ENCODE measurements at regions not wholly inside any gene's neighbourhood (a gene's known extent, or its start where the extent isn't known, plus 50 kb on each side); places are given as distances from the start of the nearest gene placed in this dataset.

GRCh38 chr11:45726493-45727054 is 61.2 kb upstream of the CHST1 start (continued):
- TF ChIP-seq ZBTB33 (IDR thresholded peaks at IDR 0.05) = no peak
- no peak for TF ChIP-seq HNF4G (IDR thresholded peaks at IDR 0.05)
- TF ChIP-seq JUND (IDR thresholded peaks at IDR 0.05) = no peak
- no peak for TF ChIP-seq TAF1 (conservative IDR thresholded peaks at IDR 0.05)

- Histone ChIP-seq H3K9me3 (ENCODE audit: control insufficient read depth in 4 of 4, low read length in 3 of 4) (no peaks in the 10 kb centered on the region), H3K27ac (ENCODE audit: low read depth in 1 of 2, low read length in 2 of 2) (no peak overlapping the region), H3K4me3 (ENCODE audit: low read depth in 1 of 3, low read length in 3 of 3) (no peak overlapping the region), H3K4me1 (ENCODE audit: control insufficient read depth in 4 of 4, insufficient read depth in 4 of 4, low read length in 3 of 4) (no peaks in the 10 kb centered on the region), H3K36me3 (ENCODE audit: control insufficient read depth in 4 of 4, insufficient read depth in 3 of 4, low read depth in 1 of 4, low read length in 3 of 4) (no peaks in the 10 kb centered on the region), H3K9ac (ENCODE audit: low read depth in 1 of 2, low read length in 2 of 2) (no peak overlapping the region), H3K27me3 (ENCODE audit: control insufficient read depth in 4 of 4, insufficient read depth in 4 of 4, low read length in 3 of 4) (no peaks in the 10 kb centered on the region)
- no peak for DNase-seq (ENCODE audit: low spot score)
- 66% methylated on average over 6 of the region's 6 CpGs for WGBS
- TF ChIP-seq FOXA1 (IDR thresholded peaks at IDR 0.05) = no peak
- no peak for TF ChIP-seq TAF1 (conservative IDR thresholded peaks at IDR 0.05)
- no peak for TF ChIP-seq GABPA (IDR thresholded peaks at IDR 0.05 in 1 of 2, conservative IDR thresholded peaks at IDR 0.05 in 1 of 2)
Measured at GRCh38 chr11:45725776-45726492, 60.5 kb upstream of the CHST1 start.

- Histone ChIP-seq H3K4me1 (ENCODE audit: control insufficient read depth in 4 of 4, insufficient read depth in 4 of 4, low read length in 3 of 4) (no peaks in the 10 kb centered on the region), H3K27ac (ENCODE audit: low read depth in 1 of 2, low read length in 2 of 2) (no peak overlapping the region), H3K27me3 (ENCODE audit: control insufficient read depth in 4 of 4, insufficient read depth in 4 of 4, low read length in 3 of 4) (no peaks in the 10 kb centered on the region), H3K9ac (ENCODE audit: low read depth in 1 of 2, low read length in 2 of 2) (no peak overlapping the region), H3K9me3 (ENCODE audit: control insufficient read depth in 4 of 4, low read length in 3 of 4) (no peaks in the 10 kb centered on the region), H3K36me3 (ENCODE audit: control insufficient read depth in 4 of 4, insufficient read depth in 3 of 4, low read depth in 1 of 4, low read length in 3 of 4) (no peaks in the 10 kb centered on the region), H3K4me3 (ENCODE audit: low read depth in 1 of 3, low read length in 3 of 3) (no peak overlapping the region)
- WGBS = 86% methylated on average over 3 of the region's 3 CpGs
- TF ChIP-seq FOXA1 (IDR thresholded peaks at IDR 0.05) (no peak), RXRA (IDR thresholded peaks at IDR 0.05) (no peak), EGR1 (IDR thresholded peaks at IDR 0.05; ENCODE audit: low read depth in 2 of 2) (no peak), JUND (IDR thresholded peaks at IDR 0.05) (no peak), HNF4A (conservative IDR thresholded peaks at IDR 0.05) (no peak), NR2F2 (IDR thresholded peaks at IDR 0.05) (no peak)
- DNase-seq (ENCODE audit: low spot score) = no peak
Measured at GRCh38 chr11:45725121-45725520, 59.7 kb upstream of the CHST1 start.

GRCh38 chr11:45724153-45724552 is 58.7 kb upstream of the CHST1 start:
- Histone ChIP-seq H3K36me3 (ENCODE audit: control insufficient read depth in 4 of 4, insufficient read depth in 3 of 4, low read depth in 1 of 4, low read length in 3 of 4) (no peaks in the 10 kb centered on the region), H3K9ac (ENCODE audit: low read depth in 1 of 2, low read length in 2 of 2) (no peak overlapping the region), H3K27ac (ENCODE audit: low read depth in 1 of 2, low read length in 2 of 2) (no peak overlapping the region), H3K4me1 (ENCODE audit: control insufficient read depth in 4 of 4, insufficient read depth in 4 of 4, low read length in 3 of 4) (no peaks in the 10 kb centered on the region), H3K27me3 (ENCODE audit: control insufficient read depth in 4 of 4, insufficient read depth in 4 of 4, low read length in 3 of 4) (no peaks in the 10 kb centered on the region), H3K9me3 (ENCODE audit: control insufficient read depth in 4 of 4, low read length in 3 of 4) (no peaks in the 10 kb centered on the region), H3K4me3 (ENCODE audit: low read depth in 1 of 3, low read length in 3 of 3) (no peak overlapping the region)
- 77% methylated on average over 3 of the region's 3 CpGs for WGBS
- no peak for DNase-seq (ENCODE audit: low spot score)
- TF ChIP-seq JUND (IDR thresholded peaks at IDR 0.05) (no peak), NR2F2 (IDR thresholded peaks at IDR 0.05) (no peak), ZBTB33 (IDR thresholded peaks at IDR 0.05) (no peak), GABPA (IDR thresholded peaks at IDR 0.05 in 1 of 2, conservative IDR thresholded peaks at IDR 0.05 in 1 of 2) (no peak), RXRA (IDR thresholded peaks at IDR 0.05) (no peak), CTCF (IDR thresholded peaks at IDR 0.05; ENCODE audit: low read depth, low read length, missing input control) (no peak), FOXA2 (IDR thresholded peaks at IDR 0.05) (no peak), RAD21 (IDR thresholded peaks at IDR 0.05) (no peak), ATF3 (IDR thresholded peaks at IDR 0.05) (no peak), HNF4G (IDR thresholded peaks at IDR 0.05) (no peak), EGR1 (IDR thresholded peaks at IDR 0.05; ENCODE audit: low read depth in 2 of 2) (no peak)
